PC-3 (cell line): ENCODE measurements at regions not wholly inside any gene's neighbourhood (a gene's known extent, or its start where the extent isn't known, plus 50 kb on each side); places are given as distances from the start of the nearest gene placed in this dataset.

Source experiments
- CTCF ChIP-seq: fragments of 300-600 bp; sonication (generic); conservative IDR thresholded peaks from 2 replicates; pipeline ENCODE4 v1.5.1; 2017; ENCODE audit warnings: antibody characterized with exemption, low read depth, mild to moderate bottlenecking, low read length
- EZH2 ChIP-seq: fragments of 300-600 bp; sonication (generic); IDR thresholded peaks from one replicate; pipeline ENCODE4 v1.6.1; 2017; ENCODE audit warnings: antibody characterized with exemption, mild to moderate bottlenecking, low read length; ENCODE audit not compliant: unreplicated experiment

GRCh38 chr10:110426294-110427181 is 71.2 kb upstream of the DUSP5 start:
- TF ChIP-seq CTCF: no peak
- no peak for TF ChIP-seq EZH2
